Nephron (organoid): ENCODE measurements at regions not wholly inside any gene's neighbourhood (a gene's known extent, or its start where the extent isn't known, plus 50 kb on each side); places are given as distances from the start of the nearest gene placed in this dataset.

Experiments
- H3K27ac Mint-ChIP-seq, 3 experiments: 2 replicates each; pipeline ENCODE4 v1.8.0; 2020; ENCODE audit warnings: mixed read lengths in 3 of 3, mild to moderate bottlenecking in 2 of 3, moderate library complexity in 1 of 3
- H3K27me3 Mint-ChIP-seq: 2 replicates; pipeline ENCODE4 v1.8.0; 2021; ENCODE audit warnings: low read depth, mild to moderate bottlenecking, moderate library complexity, mixed read lengths
- H3K36me3 Mint-ChIP-seq: 2 replicates; pipeline ENCODE4 v1.8.0; 2020; ENCODE audit warnings: low read depth, mixed read lengths
- H3K4me1 Mint-ChIP-seq: 2 replicates; pipeline ENCODE4 v1.8.0; 2020; ENCODE audit warnings: mixed read lengths
- H3K4me3 Mint-ChIP-seq, 3 experiments: 2 replicates each; pipeline ENCODE4 v1.8.0; 2020; ENCODE audit warnings: mild to moderate bottlenecking in 3 of 3, mixed read lengths in 3 of 3, moderate library complexity in 2 of 3
- H3K9me3 Mint-ChIP-seq: 2 replicates; pipeline ENCODE4 v1.8.0; 2020; ENCODE audit warnings: mixed read lengths
- CTCF ChIP-seq, 3 experiments: fragments of 200-600 bp; sonication (generic); IDR thresholded peaks; one replicate each; pipeline ENCODE4 v1.5.0; 2021; ENCODE audit warnings: antibody characterized with exemption in 3 of 3; ENCODE audit not compliant: unreplicated experiment in 3 of 3

- peaks cover 10% of the 10 kb centered on the region for H3K27me3 Mint-ChIP-seq
- H3K36me3 Mint-ChIP-seq = no peaks in the 10 kb centered on the region
- H3K27ac Mint-ChIP-seq = no peak overlapping the region
- H3K4me1 Mint-ChIP-seq = no peaks in the 10 kb centered on the region
- TF ChIP-seq CTCF (IDR thresholded peaks at IDR 0.05; ENCODE audit: unreplicated experiment in 3 of 3) = no peak
- peaks cover 3% of the 10 kb centered on the region for H3K9me3 Mint-ChIP-seq
- H3K4me3 Mint-ChIP-seq = no peak overlapping the region
These were observed 999.8 kb upstream of the TMEM132C start for GRCh38 chr12:127267128-127267527.

GRCh38 chr12:127268213-127268612 is 998.8 kb upstream of the TMEM132C start:
- H3K27me3 Mint-ChIP-seq = peaks cover 12% of the 10 kb centered on the region
- peaks cover 3% of the 10 kb centered on the region for H3K9me3 Mint-ChIP-seq
- H3K36me3 Mint-ChIP-seq = no peaks in the 10 kb centered on the region
- no peak for TF ChIP-seq CTCF (IDR thresholded peaks at IDR 0.05; ENCODE audit: unreplicated experiment in 3 of 3)
- no peak overlapping the region for H3K4me3 Mint-ChIP-seq
- H3K27ac Mint-ChIP-seq = no peak overlapping the region
- H3K4me1 Mint-ChIP-seq = no peaks in the 10 kb centered on the region

GRCh38 chr12:127268706-127269425 is 998.1 kb upstream of the TMEM132C start:
- Mint-ChIP-seq H3K27me3 (peaks cover 12% of the 10 kb centered on the region), H3K4me1 (no peaks in the 10 kb centered on the region), H3K36me3 (no peaks in the 10 kb centered on the region), H3K27ac (no peak overlapping the region), H3K9me3 (no peaks in the 10 kb centered on the region), H3K4me3 (no peak overlapping the region)
- no peak for TF ChIP-seq CTCF (IDR thresholded peaks at IDR 0.05; ENCODE audit: unreplicated experiment in 3 of 3)

GRCh38 chr12:127270193-127270592 is 996.8 kb upstream of the TMEM132C start:
- Mint-ChIP-seq H3K9me3 (no peaks in the 10 kb centered on the region), H3K4me1 (no peaks in the 10 kb centered on the region), H3K36me3 (no peaks in the 10 kb centered on the region), H3K4me3 (no peak overlapping the region), H3K27me3 (peaks cover 20% of the 10 kb centered on the region), H3K27ac (no peak overlapping the region)
- TF ChIP-seq CTCF (IDR thresholded peaks at IDR 0.05; ENCODE audit: unreplicated experiment in 3 of 3) = no peak

GRCh38 chr12:127271776-127272175 is 995.2 kb upstream of the TMEM132C start:
- Mint-ChIP-seq H3K4me1 (no peaks in the 10 kb centered on the region), H3K9me3 (no peaks in the 10 kb centered on the region), H3K36me3 (no peaks in the 10 kb centered on the region), H3K4me3 (no peak overlapping the region), H3K27me3 (peaks cover 32% of the 10 kb centered on the region), H3K27ac (no peak overlapping the region)
- TF ChIP-seq CTCF (IDR thresholded peaks at IDR 0.05; ENCODE audit: unreplicated experiment in 3 of 3) = no peak

GRCh38 chr12:127272864-127273263 is 994.1 kb upstream of the TMEM132C start:
- Mint-ChIP-seq H3K36me3 (no peaks in the 10 kb centered on the region), H3K27ac (no peak overlapping the region), H3K27me3 (peaks cover 34% of the 10 kb centered on the region), H3K9me3 (no peaks in the 10 kb centered on the region), H3K4me1 (no peaks in the 10 kb centered on the region), H3K4me3 (no peak overlapping the region)
- TF ChIP-seq CTCF (IDR thresholded peaks at IDR 0.05; ENCODE audit: unreplicated experiment in 3 of 3) = no peak
